ENCODE measurements at regions not wholly inside any gene's neighbourhood (a gene's known extent, or its start where the extent isn't known, plus 50 kb on each side); places are given as distances from the start of the nearest gene placed in this dataset.

DNA sequence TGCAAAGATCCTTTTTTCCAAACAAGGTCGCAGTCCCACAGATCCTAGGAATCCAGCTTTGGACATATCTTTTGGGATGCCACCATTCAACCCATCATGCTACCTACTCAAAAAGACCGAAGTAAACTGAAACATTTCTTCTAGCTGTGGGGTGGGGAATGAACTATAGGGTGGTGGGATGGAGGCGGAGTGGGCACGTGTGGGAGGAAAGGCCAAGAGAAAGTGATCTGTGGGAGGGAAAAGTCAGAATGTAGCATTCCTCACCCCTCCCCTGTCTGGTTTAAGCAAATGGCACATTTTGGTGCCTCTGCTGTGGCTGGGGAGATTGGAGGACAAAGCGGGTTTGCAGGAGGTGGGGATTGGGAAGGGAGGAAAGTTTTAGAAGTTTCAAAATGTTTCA, 59.2 kb upstream of the IL17B start:
- Histone ChIP-seq H3F3A (ENCODE audit: low read length, unreplicated experiment) (peaks cover 5% of the 10 kb centered on the region), H4K20me1 (ENCODE audit: low read length) (no peaks in the 10 kb centered on the region), H3K4me3 (ENCODE audit: low read length) (no peak overlapping the region), H2AFZ (ENCODE audit: low read length) (no peak overlapping the region), H3K79me2 (ENCODE audit: low read length) (no peaks in the 10 kb centered on the region), H3K27ac (ENCODE audit: low read length) (peak overlapping the region; percentile 89), H3K36me3 (ENCODE audit: low read depth, low read length) (no peaks in the 10 kb centered on the region), H3K9me3 (ENCODE audit: low read length) (no peaks in the 10 kb centered on the region), H3K9me2 (replicated peaks; ENCODE audit: low read length) (no peaks in the 10 kb centered on the region), H3K27me3 (ENCODE audit: low read length) (no peaks in the 10 kb centered on the region), H3K4me2 (ENCODE audit: low read length) (peak overlapping the region; percentile 2; the same call in 1 of the 2 replicates), H3K4me1 (ENCODE audit: insufficient read depth, low read length) (peaks cover 38% of the 10 kb centered on the region), H3K9ac (ENCODE audit: low read length) (peak overlapping the region; percentile 48)
- intact Hi-C loops (cut with micrococcal nuclease) = loop anchor here (2.0 kb wide), 1 partner anchor 125 kb away; no protein-coding TSS in a partner anchor
- TF ChIP-seq EZH2phosphoT487 (IDR thresholded peaks at IDR 0.05; ENCODE audit: borderline replicate concordance, low read length) = no peak
- TF ChIP-seq EZH2 (IDR thresholded peaks at IDR 0.05; ENCODE audit: low read length, unreplicated experiment) = no peak
- TF ChIP-seq, protein P1, sequence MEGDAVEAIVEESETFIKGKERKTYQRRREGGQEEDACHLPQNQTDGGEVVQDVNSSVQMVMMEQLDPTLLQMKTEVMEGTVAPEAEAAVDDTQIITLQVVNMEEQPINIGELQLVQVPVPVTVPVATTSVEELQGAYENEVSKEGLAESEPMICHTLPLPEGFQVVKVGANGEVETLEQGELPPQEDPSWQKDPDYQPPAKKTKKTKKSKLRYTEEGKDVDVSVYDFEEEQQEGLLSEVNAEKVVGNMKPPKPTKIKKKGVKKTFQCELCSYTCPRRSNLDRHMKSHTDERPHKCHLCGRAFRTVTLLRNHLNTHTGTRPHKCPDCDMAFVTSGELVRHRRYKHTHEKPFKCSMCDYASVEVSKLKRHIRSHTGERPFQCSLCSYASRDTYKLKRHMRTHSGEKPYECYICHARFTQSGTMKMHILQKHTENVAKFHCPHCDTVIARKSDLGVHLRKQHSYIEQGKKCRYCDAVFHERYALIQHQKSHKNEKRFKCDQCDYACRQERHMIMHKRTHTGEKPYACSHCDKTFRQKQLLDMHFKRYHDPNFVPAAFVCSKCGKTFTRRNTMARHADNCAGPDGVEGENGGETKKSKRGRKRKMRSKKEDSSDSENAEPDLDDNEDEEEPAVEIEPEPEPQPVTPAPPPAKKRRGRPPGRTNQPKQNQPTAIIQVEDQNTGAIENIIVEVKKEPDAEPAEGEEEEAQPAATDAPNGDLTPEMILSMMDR (conservative IDR thresholded peaks at IDR 0.05; ENCODE audit: low read depth, low read length) = no peak
- DNase-seq = no peak
- no TSS peak for BruUV-seq (replicated peaks)
- no peak for ATAC-seq
- ChIA-PET CTCF (interaction anchor here (1.0 to 1.5 kb wide), 2 partner anchors 63 to 83 kb away, joined by 3 to 4 read pairs; no protein-coding TSS in a partner anchor), POLR2A (ENCODE audit: unreplicated experiment) (interaction anchor here (0.6 to 0.8 kb wide), 3 partner anchors 93 to 998 kb away, joined by 3 to 4 read pairs (median 3); partner anchors contain the start of gene CSNK1A1)

- no peak overlapping the region for H3K4me3 ChIP-seq (ENCODE audit: low read length)
- H3K27me3 ChIP-seq (ENCODE audit: low read length) = no peaks in the 10 kb centered on the region
- H3K27ac ChIP-seq (ENCODE audit: low read length) = peak overlapping the region; percentile 89
- no peak overlapping the region for H3K4me2 ChIP-seq (ENCODE audit: low read length)
- H3K9ac ChIP-seq (ENCODE audit: low read length) = peak overlapping the region; percentile 48; the same call in 1 of the 2 replicates
- TF ChIP-seq, protein P1 (conservative IDR thresholded peaks at IDR 0.05; ENCODE audit: low read depth, low read length) = no peak
- TF ChIP-seq EZH2 (IDR thresholded peaks at IDR 0.05; ENCODE audit: low read length, unreplicated experiment) (no peak), EZH2phosphoT487 (IDR thresholded peaks at IDR 0.05; ENCODE audit: borderline replicate concordance, low read length) (no peak)
- ATAC-seq (peak; percentile 3), DNase-seq (peak; percentile 57)
- intact Hi-C loops (cut with micrococcal nuclease) = loop anchor here (2.0 kb wide), 1 partner anchor 125 kb away; no protein-coding TSS in a partner anchor
- ChIA-PET CTCF (no interaction called here), POLR2A (ENCODE audit: unreplicated experiment) (no interaction called here)
- H3F3A ChIP-seq (ENCODE audit: low read length, unreplicated experiment) = peaks cover 5% of the 10 kb centered on the region
- H3K9me2 ChIP-seq (replicated peaks; ENCODE audit: low read length) = no peaks in the 10 kb centered on the region
- H3K36me3 ChIP-seq (ENCODE audit: low read depth, low read length) = no peaks in the 10 kb centered on the region
- peak overlapping the region; percentile 35 for H2AFZ ChIP-seq (ENCODE audit: low read length)
- H3K4me1 ChIP-seq (ENCODE audit: insufficient read depth, low read length) = peaks cover 33% of the 10 kb centered on the region
- no peaks in the 10 kb centered on the region for H3K79me2 ChIP-seq (ENCODE audit: low read length)
- BruUV-seq (replicated peaks) = TSS peak; percentile 67
- H4K20me1 ChIP-seq (ENCODE audit: low read length) = no peaks in the 10 kb centered on the region
- no peaks in the 10 kb centered on the region for H3K9me3 ChIP-seq (ENCODE audit: low read length)
Observed at GRCh38 chr5:149437391-149438040, 58.4 kb upstream of the IL17B start.

GRCh38 chr5:149435660-149436059, 56.6 kb upstream of the IL17B start:
- Histone ChIP-seq H3K9me3 (ENCODE audit: low read length) (no peaks in the 10 kb centered on the region), H3K4me3 (ENCODE audit: low read length) (no peak overlapping the region), H3K4me2 (ENCODE audit: low read length) (no peak overlapping the region), H3K9ac (ENCODE audit: low read length) (no peak overlapping the region), H3K36me3 (ENCODE audit: low read depth, low read length) (no peaks in the 10 kb centered on the region), H3K9me2 (replicated peaks; ENCODE audit: low read length) (no peaks in the 10 kb centered on the region), H2AFZ (ENCODE audit: low read length) (no peak overlapping the region), H4K20me1 (ENCODE audit: low read length) (no peaks in the 10 kb centered on the region), H3K79me2 (ENCODE audit: low read length) (no peaks in the 10 kb centered on the region), H3K27ac (ENCODE audit: low read length) (no peak overlapping the region), H3K27me3 (ENCODE audit: low read length) (no peaks in the 10 kb centered on the region), H3K4me1 (ENCODE audit: insufficient read depth, low read length) (peaks cover 32% of the 10 kb centered on the region), H3F3A (ENCODE audit: low read length, unreplicated experiment) (peaks cover 5% of the 10 kb centered on the region)
- no TSS peak for BruUV-seq (replicated peaks)
- TF ChIP-seq, protein P1 (conservative IDR thresholded peaks at IDR 0.05; ENCODE audit: low read depth, low read length) = no peak
- TF ChIP-seq EZH2phosphoT487 (IDR thresholded peaks at IDR 0.05; ENCODE audit: borderline replicate concordance, low read length) (no peak), EZH2 (IDR thresholded peaks at IDR 0.05; ENCODE audit: low read length, unreplicated experiment) (no peak)
- DNase-seq (no peak), ATAC-seq (no peak)
- intact Hi-C loops (cut with micrococcal nuclease) = loop anchor here (2.0 kb wide), 1 partner anchor 183 kb away; no protein-coding TSS in a partner anchor
- ChIA-PET POLR2A (ENCODE audit: unreplicated experiment) (no interaction called here), CTCF (interaction anchor here (0.6 to 1.8 kb wide), 5 partner anchors 50 to 183 kb away, joined by 3 to 6 read pairs (median 5); no protein-coding TSS in a partner anchor)
